ENCODE measurements at regions not wholly inside any gene's neighbourhood (a gene's known extent, or its start where the extent isn't known, plus 50 kb on each side); places are given as distances from the start of the nearest gene placed in this dataset.

DNA sequence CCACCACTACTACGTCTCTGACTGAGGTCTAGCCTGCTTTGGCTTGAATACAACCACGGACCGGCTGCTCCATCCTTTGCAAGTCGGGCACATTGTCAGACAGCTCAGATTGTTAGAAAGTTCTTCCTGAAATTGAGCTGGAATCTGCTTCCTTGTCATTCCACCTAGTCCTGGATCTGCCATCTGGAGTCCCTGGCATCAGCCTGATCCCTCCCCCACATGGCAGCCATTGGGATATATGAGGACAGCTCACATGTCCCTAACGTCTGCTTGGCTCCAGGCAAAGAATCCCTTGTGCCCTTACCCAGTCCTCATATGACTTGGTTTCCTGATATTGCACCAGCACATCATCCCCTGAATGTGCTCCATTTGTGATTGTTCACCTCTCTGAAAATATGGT is 56.3 kb upstream of the SYT6 start:
- no peaks in the 10 kb centered on the region for H4K20me1 ChIP-seq (ENCODE audit: insufficient read depth)
- H3K27me3 ChIP-seq (ENCODE audit: insufficient read depth, low read depth): no peaks in the 10 kb centered on the region
- CTCF ChIA-PET: no interaction called here
- TF ChIP-seq, protein P1, sequence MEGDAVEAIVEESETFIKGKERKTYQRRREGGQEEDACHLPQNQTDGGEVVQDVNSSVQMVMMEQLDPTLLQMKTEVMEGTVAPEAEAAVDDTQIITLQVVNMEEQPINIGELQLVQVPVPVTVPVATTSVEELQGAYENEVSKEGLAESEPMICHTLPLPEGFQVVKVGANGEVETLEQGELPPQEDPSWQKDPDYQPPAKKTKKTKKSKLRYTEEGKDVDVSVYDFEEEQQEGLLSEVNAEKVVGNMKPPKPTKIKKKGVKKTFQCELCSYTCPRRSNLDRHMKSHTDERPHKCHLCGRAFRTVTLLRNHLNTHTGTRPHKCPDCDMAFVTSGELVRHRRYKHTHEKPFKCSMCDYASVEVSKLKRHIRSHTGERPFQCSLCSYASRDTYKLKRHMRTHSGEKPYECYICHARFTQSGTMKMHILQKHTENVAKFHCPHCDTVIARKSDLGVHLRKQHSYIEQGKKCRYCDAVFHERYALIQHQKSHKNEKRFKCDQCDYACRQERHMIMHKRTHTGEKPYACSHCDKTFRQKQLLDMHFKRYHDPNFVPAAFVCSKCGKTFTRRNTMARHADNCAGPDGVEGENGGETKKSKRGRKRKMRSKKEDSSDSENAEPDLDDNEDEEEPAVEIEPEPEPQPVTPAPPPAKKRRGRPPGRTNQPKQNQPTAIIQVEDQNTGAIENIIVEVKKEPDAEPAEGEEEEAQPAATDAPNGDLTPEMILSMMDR (conservative IDR thresholded peaks at IDR 0.05): no peak
- H3K4me2 ChIP-seq: no peak overlapping the region
- POLR2A ChIA-PET (ENCODE audit: unreplicated experiment): interaction anchor here (0.6 kb wide), 1 partner anchor 490 kb away, joined by 7 read pairs; no protein-coding TSS in a partner anchor
- no peak overlapping the region for H3K4me3 ChIP-seq
- no peaks in the 10 kb centered on the region for H3F3A ChIP-seq (ENCODE audit: insufficient read depth, low read depth)
- no peaks in the 10 kb centered on the region for H3K36me3 ChIP-seq (ENCODE audit: low read depth)
- DNase-seq: no peak
- H3K9me2 ChIP-seq (ENCODE audit: insufficient read depth): no peaks in the 10 kb centered on the region
- H3K79me2 ChIP-seq (ENCODE audit: low read depth): no peaks in the 10 kb centered on the region
- no peak overlapping the region for H3K27ac ChIP-seq
- H2AFZ ChIP-seq: no peak overlapping the region
- intact Hi-C loops (cut with micrococcal nuclease; ENCODE audit: unreplicated experiment): no loop called here
- H3K4me1 ChIP-seq (replicated peaks; ENCODE audit: insufficient read depth): no peaks in the 10 kb centered on the region
- H3K9me3 ChIP-seq (ENCODE audit: insufficient read depth, low read depth): no peaks in the 10 kb centered on the region
- no TSS peak for BruUV-seq (replicated peaks)

DNA sequence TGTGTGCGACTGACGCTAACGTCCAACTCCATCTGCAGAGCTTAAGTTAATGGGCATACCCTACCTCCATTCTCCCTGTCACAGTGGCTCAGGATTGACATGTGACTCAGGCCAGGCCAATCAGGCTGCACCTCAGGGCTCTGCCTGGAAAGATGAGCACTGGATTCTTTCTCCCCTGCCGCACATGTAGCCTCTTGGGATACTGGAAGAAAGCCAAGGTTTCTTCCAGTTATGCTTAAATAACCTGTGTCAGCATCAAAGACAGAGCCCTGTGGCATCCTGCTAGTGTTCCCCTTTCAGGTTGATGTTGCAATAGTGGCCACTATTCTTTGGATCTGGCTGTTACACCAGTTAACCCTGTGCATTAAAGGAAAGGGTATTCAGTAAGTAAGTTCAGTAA is 55.0 kb upstream of the SYT6 start:
- Histone ChIP-seq H4K20me1 (ENCODE audit: insufficient read depth) (no peaks in the 10 kb centered on the region), H3K9me2 (ENCODE audit: insufficient read depth) (no peaks in the 10 kb centered on the region), H3K27ac (no peak overlapping the region), H3F3A (ENCODE audit: insufficient read depth, low read depth) (no peaks in the 10 kb centered on the region), H3K36me3 (ENCODE audit: low read depth) (no peaks in the 10 kb centered on the region), H3K27me3 (ENCODE audit: insufficient read depth, low read depth) (no peaks in the 10 kb centered on the region), H2AFZ (no peak overlapping the region), H3K4me1 (replicated peaks; ENCODE audit: insufficient read depth) (no peaks in the 10 kb centered on the region), H3K4me3 (no peak overlapping the region), H3K79me2 (ENCODE audit: low read depth) (no peaks in the 10 kb centered on the region), H3K4me2 (no peak overlapping the region), H3K9me3 (ENCODE audit: insufficient read depth, low read depth) (no peaks in the 10 kb centered on the region)
- no peak for TF ChIP-seq EZH2 (IDR thresholded peaks at IDR 0.05; ENCODE audit: low read depth)
- TF ChIP-seq, protein P1 (conservative IDR thresholded peaks at IDR 0.05): no peak
- ChIA-PET POLR2A (ENCODE audit: unreplicated experiment) (no interaction called here), CTCF (no interaction called here)
- no TSS peak for BruUV-seq (replicated peaks)
- DNase-seq: no peak
- intact Hi-C loops (cut with micrococcal nuclease; ENCODE audit: unreplicated experiment): no loop called here

DNA sequence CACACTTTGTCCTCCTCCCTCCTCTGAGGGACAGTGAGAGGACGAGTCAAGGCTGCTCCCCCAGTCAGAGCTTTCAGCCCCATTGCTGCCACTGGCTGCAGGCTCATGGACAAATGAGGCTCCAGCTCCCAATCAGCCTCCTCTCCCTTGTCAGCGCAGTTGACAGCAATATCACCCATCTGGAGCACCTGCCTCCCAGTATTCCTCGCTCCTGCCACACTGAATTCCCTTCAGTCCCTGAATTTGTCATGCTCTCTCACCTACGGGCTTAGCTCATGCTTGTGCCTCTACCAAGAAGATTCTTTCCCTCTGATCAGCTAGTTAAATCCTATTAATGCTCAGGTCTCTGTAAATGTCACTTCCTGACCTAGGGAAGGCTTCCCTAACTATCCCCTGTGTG is 54.4 kb upstream of the SYT6 start:
- Histone ChIP-seq H3K79me2 (ENCODE audit: low read depth) (no peaks in the 10 kb centered on the region), H3K36me3 (ENCODE audit: low read depth) (no peaks in the 10 kb centered on the region), H3K4me2 (no peak overlapping the region), H3K9me2 (ENCODE audit: insufficient read depth) (no peaks in the 10 kb centered on the region), H4K20me1 (ENCODE audit: insufficient read depth) (no peaks in the 10 kb centered on the region), H2AFZ (no peak overlapping the region), H3K27me3 (ENCODE audit: insufficient read depth, low read depth) (no peaks in the 10 kb centered on the region), H3K9me3 (ENCODE audit: insufficient read depth, low read depth) (no peaks in the 10 kb centered on the region), H3K27ac (no peak overlapping the region), H3K4me1 (replicated peaks; ENCODE audit: insufficient read depth) (no peaks in the 10 kb centered on the region), H3F3A (ENCODE audit: insufficient read depth, low read depth) (no peaks in the 10 kb centered on the region), H3K4me3 (no peak overlapping the region)
- CTCF ChIA-PET: no interaction called here
- no peak for DNase-seq
- POLR2A ChIA-PET (ENCODE audit: unreplicated experiment): no interaction called here
- no TSS peak for BruUV-seq (replicated peaks)
- intact Hi-C loops (cut with micrococcal nuclease; ENCODE audit: unreplicated experiment): no loop called here
- TF ChIP-seq, protein P1 (conservative IDR thresholded peaks at IDR 0.05): no peak
- no peak for TF ChIP-seq EZH2 (IDR thresholded peaks at IDR 0.05; ENCODE audit: low read depth)

Data from PC-9 (cell line).